Anterior cingulate cortex (tissue), 58 donors: ENCODE measurements at regions not wholly inside any gene's neighbourhood (a gene's known extent, or its start where the extent isn't known, plus 50 kb on each side); places are given as distances from the start of the nearest gene placed in this dataset.

Experiments used
- DNase-seq, 58 donors: peaks; one replicate each; lab custom pipeline; 2025; lab: John Stamatoyannopoulos, UW

DNA sequence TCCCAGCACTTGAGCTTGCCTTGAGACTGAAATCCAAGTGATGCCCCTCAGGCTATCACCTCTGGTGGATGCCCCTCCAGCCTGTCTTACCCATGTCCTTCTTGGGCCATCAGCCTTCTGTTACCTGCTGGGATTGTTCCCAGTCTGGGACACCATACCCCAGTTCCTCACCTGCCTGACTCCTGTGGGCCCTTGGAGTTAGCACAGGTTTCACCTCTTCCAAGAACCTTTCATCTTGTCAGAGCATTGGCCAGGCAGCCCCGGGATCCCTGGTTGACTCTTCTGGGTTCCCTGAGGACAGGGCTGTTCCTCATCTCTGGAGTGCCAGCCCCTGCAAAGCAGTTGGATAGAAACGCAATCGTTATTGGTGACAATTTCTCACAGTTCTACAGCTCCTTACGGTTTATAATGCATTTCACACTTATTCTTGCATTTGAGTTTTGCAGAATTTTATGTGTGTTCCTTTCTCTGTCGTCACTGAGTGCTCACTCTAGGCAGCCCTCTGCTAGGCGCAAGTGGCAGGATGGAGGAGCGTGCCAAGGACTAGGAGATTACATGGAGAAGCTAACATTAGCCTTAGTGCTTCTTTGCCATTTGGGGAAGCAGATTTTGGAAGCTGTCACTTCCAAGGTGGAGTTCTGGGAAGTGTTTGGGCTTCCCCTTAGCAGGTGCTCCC, 139.7 kb downstream of the DDX1 start:
- no peak for DNase-seq

DNA sequence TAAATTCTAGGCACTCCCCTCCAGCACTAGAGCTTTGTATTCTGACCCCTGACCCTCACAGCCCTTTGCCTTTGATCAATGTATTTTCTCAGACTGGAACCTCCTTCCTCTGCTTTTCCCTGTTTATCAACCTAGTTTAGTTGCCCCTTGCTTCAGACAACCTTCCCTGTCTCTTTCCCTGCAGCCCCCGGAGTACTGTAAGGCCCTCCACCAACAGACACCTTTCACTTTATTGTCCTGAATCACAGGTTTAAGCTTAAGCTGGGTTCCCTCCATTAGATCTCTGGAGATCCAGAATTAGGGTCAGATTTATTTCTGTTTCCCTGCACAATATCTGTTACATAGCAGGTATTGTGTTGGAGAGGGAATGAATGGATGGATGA, 140.2 kb downstream of the DDX1 start:
- DNase-seq, result no peak

DNA sequence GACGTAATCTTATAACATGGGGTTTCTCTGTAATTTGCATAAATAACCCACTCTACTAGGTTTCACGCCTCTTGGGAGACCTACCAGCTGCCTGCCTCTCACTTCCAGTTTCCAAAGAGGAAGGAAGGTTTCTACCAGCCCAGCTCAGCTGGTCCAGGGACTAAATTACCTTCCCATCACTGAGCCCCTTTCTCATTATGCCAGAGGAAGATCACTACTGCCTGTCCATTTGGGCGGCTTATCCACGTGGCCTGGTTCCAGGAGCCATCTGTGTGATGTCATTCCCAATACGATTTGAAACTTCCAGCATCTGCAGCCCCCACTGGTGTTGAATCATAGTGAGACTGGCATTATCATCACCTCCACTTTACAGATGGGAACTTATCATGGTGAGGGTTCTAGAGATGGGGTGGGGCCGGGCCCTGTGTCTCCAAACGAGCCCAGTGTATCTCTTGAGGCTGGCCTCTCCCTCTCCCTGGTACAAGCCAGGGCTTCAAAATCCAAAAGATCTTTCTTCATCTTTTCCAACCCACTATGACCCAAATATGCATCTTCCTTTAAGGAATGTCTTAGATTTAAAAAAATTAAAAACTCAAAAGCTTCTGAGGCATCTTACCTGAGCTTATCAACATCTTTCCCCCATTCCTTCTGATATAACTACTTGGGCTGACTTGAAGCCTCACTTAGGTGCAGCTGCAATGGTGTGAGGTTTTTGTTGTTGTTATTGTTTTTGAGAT, 140.8 kb downstream of the DDX1 start:
- DNase-seq, result peak in 2 of 58 donors; percentile 6 to 34

DNA sequence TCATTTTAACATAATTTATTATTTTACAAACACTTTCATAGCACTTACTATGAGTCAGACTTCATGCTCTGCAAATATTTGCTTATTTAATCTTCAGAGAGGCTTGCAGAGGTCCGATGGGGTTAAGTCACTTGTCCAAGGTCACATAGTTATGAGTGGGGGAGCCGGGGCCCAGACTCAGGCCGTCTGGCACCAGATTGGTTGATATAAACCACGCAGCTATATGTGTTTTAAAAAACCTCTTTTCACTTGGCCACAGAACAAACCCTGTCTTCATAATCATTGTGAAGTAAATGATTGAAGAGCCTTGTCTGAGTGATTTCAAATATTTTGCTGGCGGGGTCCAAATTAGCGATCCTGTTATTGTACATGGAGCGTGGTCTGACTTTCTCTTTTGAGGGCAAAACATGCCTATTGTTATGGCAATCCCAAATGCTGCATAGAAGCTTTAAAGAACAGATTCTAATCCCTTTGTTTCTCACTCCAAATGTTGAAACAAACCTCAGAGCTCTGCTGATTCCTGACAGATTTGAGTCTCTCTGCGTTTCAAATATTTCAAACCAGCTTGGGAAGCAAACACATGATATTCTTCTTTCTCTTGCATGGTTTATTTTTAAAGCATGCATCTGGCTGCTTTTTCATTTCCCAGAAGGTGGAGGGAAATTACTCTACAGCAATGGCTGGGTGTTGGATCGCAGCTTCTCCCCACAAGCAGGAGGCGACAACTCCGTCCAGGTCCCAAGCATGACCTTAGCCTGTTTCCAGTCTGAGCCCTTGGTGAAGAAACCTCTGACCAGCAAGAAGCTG, 142.4 kb downstream of the DDX1 start:
- peak in 8 of 58 donors; percentile 9 to 70 (median 40) for DNase-seq

DNA sequence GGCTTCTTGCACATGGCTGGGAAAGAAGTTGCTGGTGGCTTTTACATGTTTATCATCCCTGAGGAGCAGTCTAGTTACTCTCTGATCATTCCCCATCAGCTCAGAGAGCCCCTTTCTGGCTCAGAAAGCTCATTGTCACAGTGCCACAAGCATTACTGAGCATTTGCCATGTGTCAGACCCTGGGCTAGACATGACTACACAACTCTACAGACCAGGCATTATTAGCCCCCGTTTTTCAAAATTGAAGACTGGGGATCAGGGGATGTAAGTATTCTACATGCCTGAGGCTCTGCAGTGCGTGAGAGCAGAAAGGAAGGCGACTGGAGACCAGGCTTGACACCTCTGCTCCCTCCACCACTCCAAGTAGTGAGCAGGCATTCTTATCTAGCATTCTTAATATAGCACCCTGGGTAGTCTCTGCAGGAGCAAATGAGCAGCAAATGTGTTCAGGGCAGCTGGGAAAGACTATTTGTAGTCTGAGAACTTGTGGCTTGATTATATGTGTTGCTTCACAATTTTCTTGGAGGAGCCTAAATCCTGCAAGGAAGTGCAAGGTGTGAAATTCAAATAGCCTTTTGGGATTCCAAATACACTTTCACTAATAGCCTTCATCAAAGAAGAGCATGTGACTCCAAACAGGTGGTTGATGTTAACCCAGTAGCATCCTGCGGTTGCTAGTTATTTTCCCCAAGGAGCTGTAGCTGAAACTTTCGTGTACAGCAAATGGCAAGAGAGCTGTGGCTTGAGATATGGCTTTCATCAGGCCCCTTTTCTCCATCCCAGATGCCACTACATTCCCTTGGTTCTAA, 143.2 kb downstream of the DDX1 start:
- DNase-seq, result peak in 7 of 58 donors; percentile 15 to 54 (median 46)

DNA sequence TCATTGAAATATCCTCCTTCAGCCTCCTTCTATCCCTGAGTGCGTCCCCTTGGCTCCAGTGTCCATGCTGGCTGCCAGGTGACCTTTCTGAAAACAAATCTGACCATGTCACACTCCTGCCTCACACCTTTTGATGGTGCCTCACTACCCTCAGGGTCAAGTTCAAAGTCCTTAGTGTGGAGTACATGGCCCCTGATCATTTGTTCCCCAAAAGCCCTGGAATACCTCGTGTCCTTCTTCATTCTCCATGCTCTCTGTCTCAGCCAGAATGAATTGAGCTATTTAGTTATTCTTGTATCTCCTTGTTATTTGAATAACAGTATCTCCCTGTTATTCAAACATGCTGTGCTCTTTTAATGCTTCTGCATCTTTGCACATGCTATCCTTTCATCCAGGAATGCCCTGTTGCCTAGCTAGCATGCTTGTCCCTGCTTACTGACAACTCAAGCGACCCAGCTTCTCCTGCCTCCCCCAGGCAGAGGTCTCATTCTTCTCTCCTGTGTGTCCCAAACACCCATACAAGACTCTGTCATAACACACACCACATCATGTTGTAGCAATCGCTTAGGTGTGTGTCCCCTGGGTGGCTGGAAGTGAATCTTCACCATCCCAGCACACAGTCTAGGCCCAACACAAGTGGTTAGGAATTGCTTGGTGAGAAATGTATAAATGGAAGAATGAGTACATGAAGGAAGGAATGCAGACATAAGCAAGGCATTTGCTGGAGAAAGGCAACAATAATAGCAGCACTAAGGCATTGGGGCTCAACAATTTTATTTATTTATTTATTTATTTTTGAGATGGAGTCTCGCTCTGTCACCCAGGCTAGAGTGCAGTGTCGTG, 144.0 kb downstream of the DDX1 start:
- DNase-seq, result no peak

DNA sequence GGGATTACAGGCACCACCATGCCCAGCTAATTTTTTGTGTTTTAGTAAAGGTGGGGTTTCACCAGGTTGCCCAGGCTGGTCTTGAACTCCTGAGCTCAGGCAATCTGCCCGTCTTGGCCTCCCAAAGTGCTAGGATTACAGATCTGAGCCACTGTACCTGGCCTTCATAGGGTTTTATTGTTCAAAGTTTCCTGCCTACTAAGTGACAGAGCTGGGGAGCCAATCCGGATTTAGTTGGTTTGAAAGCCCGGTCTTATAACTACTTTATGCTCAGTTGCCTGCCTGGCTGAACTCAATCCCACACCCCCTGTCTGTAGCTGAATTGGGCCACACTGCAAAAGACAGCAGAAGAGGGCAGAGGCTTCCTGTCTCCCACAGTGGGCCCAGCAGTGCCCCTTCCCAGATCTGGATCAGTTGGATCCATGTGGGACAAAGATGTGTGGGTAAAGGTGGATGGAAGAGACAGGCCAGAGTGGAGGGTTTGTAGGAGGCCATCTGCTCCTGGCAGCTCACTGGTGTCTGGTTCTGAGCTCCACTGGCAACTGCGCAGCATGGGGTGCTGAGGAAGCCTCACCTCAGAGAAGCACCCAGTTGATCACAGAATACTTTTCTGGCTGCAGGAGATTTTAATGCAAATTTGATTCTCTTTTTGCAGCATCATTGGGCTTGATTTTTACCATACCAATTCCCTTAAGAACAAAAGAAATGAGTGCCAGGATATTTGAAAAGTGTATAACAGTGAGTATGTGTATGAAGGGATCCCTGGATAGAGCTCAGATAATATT, 144.9 kb downstream of the DDX1 start:
- DNase-seq, result no peak

DNA sequence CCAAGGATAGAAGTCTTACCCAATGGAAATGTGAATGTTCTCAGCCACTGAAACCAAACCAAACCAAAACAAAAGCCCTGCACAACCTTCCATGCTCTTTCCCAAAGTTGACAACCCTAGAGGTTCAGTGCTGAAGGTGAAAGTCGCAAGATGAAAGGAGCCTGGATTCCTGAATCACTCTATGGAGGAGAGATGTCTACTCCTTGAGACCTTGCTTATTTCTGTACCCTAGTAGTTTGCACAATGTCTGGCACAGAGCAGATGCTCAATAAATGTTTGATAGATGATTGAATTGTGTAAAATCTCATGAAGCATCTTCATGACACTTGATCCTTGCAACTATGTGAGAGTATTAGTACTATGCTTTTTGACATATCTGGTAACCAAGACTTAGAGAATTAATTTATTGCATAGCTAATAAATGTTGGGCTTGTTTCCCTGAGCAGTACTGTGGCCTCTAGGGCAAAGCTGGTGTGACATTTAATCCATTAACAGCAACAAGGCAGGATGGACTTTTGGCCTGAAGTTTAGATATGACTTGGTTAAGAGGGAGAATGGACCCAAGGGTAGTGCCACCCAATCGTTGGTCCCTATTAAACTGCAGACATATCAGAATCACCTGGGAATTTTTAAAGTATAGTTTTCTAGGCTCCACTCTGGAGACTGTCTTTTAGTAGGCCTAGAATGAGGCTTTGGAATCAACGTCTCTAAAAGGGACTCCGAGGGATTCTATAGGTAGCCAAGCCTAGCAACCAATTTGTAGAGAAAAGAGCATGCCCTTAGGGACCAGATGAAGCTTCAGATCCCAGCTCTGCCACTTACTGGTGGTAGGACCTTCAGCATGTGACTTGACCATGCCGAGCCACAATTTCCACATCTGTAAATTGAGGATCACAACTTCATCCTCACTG, 145.9 kb downstream of the DDX1 start:
- DNase-seq, result no peak

DNA sequence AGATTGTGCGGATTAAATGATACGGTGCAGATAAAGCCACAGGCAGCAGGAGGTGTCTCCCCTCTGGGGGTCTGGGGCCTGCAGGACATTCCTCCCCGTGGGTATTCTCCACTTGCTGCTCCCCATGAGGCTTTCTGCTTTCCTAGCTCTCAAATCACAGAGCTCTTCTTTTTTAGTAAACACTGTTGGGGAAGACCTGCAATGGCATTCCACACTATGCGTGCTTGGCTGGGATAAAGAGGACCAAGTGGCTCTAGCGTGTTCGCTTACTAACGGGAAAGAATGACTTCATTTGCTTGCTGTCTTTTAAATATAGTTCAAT, 146.5 kb downstream of the DDX1 start:
- DNase-seq, result no peak

DNA sequence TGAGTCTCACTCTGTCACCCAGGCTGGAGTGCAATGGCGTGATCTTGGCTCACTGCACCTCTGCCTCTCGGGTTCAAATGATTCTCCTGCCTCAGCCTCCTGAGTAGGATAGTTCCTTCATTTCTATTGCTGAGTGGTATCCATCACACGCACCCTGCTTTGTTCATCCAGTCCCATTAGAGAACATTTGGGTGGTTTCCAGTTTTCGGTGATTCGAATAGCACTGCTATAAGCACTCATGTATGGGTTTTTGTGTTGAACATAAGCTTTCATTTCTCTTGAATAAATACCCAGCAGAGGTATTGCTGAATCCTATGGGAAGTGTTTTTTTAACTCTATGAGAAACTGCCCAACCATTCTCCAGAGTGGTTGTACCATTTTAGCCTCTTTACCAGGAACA, 147.3 kb downstream of the DDX1 start:
- DNase-seq, result no peak

DNA sequence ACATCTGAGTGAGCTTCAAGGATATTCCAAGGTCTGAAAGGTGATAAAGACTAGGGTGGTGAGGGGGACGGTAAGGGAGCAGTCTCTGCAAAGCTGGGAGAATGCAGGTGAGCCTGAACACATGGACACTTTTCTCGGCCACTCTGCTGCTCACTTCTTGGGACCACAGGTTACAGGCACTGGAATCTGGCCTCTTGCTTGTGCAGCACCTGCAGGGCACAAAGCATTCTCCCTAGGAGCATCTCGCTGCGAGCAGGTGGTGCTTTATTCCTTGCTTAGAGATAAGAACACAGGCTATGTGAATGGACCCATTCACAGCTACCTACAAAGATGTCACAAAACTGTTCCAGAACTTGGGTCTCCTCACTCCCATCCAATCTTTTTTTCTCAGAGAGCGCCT, 153.2 kb downstream of the DDX1 start:
- DNase-seq, result no peak

DNA sequence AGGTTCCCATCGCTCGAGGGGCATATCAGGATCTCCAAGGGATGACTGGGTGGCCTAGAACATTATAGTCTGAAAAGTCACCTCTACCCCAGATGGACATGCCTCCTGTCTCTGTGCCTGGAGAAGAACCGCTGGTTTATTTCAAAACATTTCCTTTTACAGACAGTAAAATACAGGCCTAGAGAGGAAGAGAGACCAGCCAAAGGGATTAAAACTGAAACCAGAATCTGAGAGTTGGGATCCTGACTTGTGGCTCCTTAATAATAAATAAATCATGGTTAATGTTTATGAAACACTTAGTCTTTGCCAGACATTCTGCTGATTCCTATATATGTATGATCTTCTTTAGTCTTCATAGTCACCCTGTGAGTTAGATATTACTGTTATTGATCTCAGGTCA, 153.7 kb downstream of the DDX1 start:
- no peak for DNase-seq

DNA sequence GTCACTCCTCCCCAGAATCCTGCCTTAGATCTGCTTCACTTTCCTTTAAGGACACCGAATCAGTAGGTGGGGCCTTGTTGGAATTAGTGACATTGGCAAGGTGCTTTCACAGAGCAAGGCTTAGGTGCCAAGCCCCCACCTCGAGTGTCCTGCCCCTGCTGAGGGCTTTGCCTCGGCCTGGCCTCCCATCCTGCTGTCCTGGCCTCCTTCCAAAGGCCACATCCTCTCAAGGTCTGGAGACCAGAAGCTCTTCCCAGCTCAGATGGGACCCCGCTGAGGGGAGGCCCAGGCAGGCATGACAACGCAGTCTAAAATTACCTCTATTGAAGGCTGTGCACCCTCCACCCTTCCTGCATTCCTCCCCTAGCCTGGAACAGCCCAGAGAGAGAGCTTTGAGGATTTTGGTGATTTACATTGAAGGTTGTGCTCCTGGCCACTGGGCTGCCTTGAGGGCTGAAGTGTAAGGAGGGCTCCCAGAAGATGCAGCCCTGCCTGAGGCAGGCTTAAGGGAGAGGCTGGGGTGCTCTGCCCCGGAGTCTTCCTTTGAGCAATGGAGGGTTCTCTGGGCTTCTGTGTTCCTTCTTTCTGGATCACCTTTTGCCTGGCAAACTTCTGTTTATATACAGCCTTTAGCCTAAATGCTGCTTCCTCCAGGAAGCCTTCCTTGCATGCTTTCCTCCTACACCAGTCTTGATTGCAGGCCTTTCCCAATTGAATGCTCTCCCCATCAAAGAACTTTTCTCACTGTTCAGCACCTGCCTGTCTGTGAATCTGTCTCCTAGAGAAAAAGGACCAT, 154.4 kb downstream of the DDX1 start:
- DNase-seq, result no peak

DNA sequence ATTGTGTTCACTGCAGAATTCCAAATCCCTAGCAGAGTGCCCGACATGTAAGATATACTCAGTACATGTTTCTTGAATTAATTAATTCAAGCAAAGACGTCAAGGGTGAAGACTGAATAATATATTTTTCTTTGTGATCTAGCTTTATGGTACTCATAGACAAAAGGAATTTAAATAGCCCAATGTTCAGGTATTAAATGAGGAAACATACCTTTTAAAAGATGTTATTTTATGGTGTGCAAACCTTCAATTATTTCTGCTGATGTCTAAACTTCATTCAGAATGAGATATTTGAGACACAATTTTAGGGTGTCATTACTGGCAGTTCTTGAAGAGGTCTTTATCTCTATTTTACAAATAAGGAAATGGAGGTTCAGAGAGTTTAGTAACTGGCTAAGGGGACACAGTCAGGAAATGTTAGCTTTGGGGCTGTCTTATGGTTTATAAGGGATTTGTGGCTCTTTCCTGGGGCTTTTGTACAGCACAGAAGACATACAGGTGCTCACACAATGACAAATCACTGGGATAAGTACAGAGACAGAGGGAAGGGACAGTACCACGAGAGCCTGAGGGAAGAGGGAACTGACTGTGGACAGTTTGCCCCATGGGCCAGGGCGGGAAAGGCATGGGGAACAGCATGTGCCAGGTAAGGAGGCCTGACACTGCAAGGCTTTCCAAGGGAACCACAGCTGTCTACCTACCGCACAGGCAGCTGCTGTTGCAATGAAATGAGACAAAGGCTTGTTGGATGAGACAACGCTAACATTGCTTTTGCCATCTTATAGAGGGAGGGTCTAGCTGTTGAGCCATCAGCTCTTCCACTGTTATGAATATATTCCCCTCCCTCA, 155.3 kb downstream of the DDX1 start:
- DNase-seq, result no peak

DNA sequence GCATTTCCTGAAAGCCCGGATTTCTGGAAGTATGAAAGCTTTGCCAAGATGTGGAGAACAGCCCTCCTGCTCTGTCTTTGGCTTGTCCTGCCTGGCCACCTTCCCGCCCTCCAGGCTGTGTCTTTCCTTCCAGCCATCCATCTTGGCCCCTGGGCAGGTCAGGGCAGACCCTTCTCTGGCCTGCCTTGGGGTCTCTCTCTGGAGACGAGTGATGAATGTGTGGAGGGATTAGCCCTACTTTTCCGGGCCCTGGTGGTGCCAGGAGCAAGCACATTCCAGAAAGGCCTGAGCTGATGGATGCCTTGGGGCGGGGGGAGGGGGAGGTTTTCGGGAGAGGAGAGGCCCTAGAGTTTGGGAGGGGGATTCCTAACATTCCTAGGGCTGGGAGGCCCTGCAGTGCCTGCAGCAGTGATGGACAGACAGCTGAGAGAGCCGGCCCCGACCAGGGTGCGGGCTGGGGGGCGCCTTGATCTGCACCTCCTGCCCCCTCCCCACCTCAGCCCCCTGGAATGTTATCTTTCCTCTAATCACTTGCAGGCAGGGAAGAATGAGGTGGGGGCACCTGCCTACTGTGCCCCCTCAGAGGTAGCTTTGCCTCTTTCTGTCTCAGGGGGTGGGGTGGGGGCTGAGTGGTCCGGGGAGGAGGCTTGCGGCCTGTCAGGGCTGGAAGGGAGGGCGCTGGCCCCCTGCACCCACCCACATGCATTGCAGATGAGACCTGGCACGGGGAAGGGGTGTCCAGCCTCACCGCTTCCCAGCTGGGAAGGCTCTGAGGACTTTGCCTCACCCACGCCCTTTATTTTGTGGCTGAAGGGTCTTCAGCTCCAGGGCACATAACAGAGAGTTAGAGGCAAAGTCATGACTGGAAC, 156.2 kb downstream of the DDX1 start:
- DNase-seq, result no peak
